Natural killer cell (primary cell): ENCODE measurements at regions not wholly inside any gene's neighbourhood (a gene's known extent, or its start where the extent isn't known, plus 50 kb on each side); places are given as distances from the start of the nearest gene placed in this dataset.

Experiments used
- ATAC-seq, 3 donors: fragments of 150-1000 bp in 2 of 3; fragments of 200-7000 bp in 1 of 3; cut with Tn5 transposase; 1 replicate in 1 of 3; 2 replicates in 2 of 3; pipeline ENCODE4 v1.10.0; 2021; ENCODE audit warnings: mild to moderate bottlenecking in 2 of 3, moderate library complexity in 2 of 3
- DNase-seq, 2 donors: peaks; one replicate each; pipeline versions ENCODE4 v3.0.0 to v3.0.0-alpha.2; 2013 to 2021; ENCODE audit warnings: mixed read lengths in 1 of 2
- H3K27ac ChIP-seq: one replicate; pipeline ENCODE4 v1.5.1; 2013; ENCODE audit warnings: mild to moderate bottlenecking, low read length
- H3K27me3 ChIP-seq: one replicate; pipeline ENCODE4 v1.6.1; 2013; ENCODE audit warnings: low read length; ENCODE audit not compliant: control insufficient read depth, insufficient read depth
- H3K36me3 ChIP-seq: one replicate; pipeline ENCODE4 v1.6.1; 2013; ENCODE audit warnings: low read length; ENCODE audit not compliant: control insufficient read depth, insufficient read depth
- H3K4me1 ChIP-seq: one replicate; pipeline ENCODE4 v1.6.1; 2013; ENCODE audit warnings: low read length; ENCODE audit not compliant: control insufficient read depth, insufficient read depth
- H3K4me3 ChIP-seq: one replicate; pipeline ENCODE4 v1.5.1; 2013; ENCODE audit warnings: low read length
- H3K9me3 ChIP-seq: one replicate; pipeline ENCODE4 v1.6.1; 2013; ENCODE audit warnings: low read length; ENCODE audit not compliant: control insufficient read depth, insufficient read depth
- H3K27ac Mint-ChIP-seq, 2 donors: one replicate each; pipeline ENCODE4 v1.8.0; 2022; ENCODE audit warnings: mild to moderate bottlenecking in 2 of 2, mixed read lengths in 2 of 2, moderate library complexity in 1 of 2
- H3K27me3 Mint-ChIP-seq, 2 donors: one replicate each; pipeline ENCODE4 v1.8.0; 2022; ENCODE audit warnings: low read depth in 2 of 2, mixed read lengths in 2 of 2
- H3K36me3 Mint-ChIP-seq: one replicate; pipeline ENCODE4 v1.8.0; 2022; ENCODE audit warnings: mixed read lengths
- H3K4me1 Mint-ChIP-seq, 2 donors: one replicate each; pipeline ENCODE4 v1.8.0; 2022; ENCODE audit warnings: mixed read lengths in 2 of 2
- H3K4me3 Mint-ChIP-seq: one replicate; pipeline ENCODE4 v1.8.0; 2022; ENCODE audit warnings: mild to moderate bottlenecking, moderate library complexity, mixed read lengths
- H3K9me3 Mint-ChIP-seq, 2 donors: one replicate each; pipeline ENCODE4 v1.8.0; 2022; ENCODE audit warnings: mixed read lengths in 2 of 2
- WGBS: methylation state at CpG from one replicate; pipeline ENCODE4 v1.1.7; 2013; ENCODE audit warnings: missing lambda C conversion rate; ENCODE audit not compliant: insufficient coverage; 5-methylcytosine and 5-hydroxymethylcytosine counted together
- intact Hi-C: fragments of 100-400 bp; cut with micrococcal nuclease; formaldehyde crosslinking; loops from one replicate; pipeline ENCODE4 v1.14.2; 2022
- TF ChIP-seq, protein P1 (sequence below): fragments of 200-600 bp; IDR thresholded peaks from one replicate; pipeline ENCODE4 v1.8.0; 2022; ENCODE audit warnings: antibody characterized with exemption

DNA sequence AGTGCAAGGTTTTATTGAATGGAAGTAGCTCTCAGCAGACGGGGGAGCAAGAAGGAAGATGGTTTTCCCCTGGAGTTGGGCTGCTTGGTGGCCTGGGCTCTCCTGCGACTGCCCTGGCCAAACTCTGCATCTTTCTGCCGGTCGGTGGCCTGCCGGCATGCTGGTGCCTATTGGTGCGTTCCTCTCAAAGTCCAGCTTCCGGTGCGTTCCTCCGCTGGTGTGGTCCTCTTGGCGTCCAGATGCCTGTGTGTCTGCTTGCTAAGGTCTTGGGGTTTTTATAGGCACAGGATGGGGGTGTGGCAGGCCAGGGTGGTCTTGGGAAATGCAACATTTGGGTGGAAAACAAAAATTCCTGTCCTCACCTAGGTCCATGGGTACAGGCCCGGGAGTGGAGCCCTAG is 567.4 kb upstream of the CNTN5 start:
- TF ChIP-seq, protein P1, sequence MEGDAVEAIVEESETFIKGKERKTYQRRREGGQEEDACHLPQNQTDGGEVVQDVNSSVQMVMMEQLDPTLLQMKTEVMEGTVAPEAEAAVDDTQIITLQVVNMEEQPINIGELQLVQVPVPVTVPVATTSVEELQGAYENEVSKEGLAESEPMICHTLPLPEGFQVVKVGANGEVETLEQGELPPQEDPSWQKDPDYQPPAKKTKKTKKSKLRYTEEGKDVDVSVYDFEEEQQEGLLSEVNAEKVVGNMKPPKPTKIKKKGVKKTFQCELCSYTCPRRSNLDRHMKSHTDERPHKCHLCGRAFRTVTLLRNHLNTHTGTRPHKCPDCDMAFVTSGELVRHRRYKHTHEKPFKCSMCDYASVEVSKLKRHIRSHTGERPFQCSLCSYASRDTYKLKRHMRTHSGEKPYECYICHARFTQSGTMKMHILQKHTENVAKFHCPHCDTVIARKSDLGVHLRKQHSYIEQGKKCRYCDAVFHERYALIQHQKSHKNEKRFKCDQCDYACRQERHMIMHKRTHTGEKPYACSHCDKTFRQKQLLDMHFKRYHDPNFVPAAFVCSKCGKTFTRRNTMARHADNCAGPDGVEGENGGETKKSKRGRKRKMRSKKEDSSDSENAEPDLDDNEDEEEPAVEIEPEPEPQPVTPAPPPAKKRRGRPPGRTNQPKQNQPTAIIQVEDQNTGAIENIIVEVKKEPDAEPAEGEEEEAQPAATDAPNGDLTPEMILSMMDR, result no peak
- ATAC-seq, result no peak
- Histone ChIP-seq H3K36me3 (no peaks in the 10 kb centered on the region), H3K9me3 (peaks cover 23% of the 10 kb centered on the region), H3K27me3 (no peaks in the 10 kb centered on the region), H3K27ac (no peak overlapping the region), H3K4me1 (no peaks in the 10 kb centered on the region), H3K4me3 (no peak overlapping the region)
- Mint-ChIP-seq H3K4me3 (no peak overlapping the region), H3K9me3 (peaks cover 10 to 22% of the 10 kb centered on the region in 2 donors), H3K27me3 (no peaks in the 10 kb centered on the region), H3K36me3 (no peaks in the 10 kb centered on the region), H3K27ac (no peak overlapping the region), H3K4me1 (no peaks in the 10 kb centered on the region)
- DNase-seq, result no peak
- intact Hi-C loops, result no loop called here
- 94% methylated on average over 11 of the region's 11 CpGs for WGBS

DNA sequence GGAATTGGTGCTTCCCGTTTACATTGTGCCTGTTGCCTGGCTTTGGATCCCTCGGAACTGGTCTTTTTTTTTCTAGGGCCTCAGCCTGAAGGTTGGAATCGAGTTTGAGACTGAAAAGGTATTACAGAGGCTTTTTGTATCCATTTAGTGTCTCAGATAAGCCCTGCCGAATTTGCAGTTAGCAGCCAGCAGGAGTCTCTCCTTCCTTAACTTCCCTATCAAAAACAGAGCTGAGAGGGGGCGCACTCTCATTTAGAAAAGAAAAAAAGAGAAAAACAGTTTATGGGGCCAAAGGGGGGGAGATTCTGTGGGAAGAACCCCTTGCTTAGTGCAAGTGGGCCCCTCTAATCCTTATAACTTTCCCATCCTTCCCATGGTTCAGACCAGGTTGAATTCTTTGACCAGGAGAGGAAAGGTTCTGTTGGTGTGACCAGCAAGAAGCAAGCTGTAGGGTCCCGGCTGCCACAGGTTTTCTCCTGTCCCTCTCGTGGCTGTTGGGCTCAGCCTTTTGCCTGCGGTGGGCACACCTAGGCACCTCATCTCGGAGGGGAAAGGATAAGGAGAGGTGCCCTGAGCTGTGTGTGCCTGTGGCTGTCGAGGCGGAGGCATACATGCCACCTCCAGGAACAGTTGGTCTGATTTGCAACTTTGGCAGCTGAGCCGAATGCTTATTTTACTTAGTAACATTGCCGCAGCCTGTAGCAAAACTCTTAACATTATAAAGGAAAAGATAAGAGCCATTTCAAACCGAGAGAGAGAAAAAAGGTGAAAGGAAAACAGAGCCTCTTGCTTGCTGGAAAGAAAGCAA is 565.0 kb upstream of the CNTN5 start:
- intact Hi-C loops, result no loop called here
- no peak overlapping the region for H3K4me3 Mint-ChIP-seq
- H3K4me3 ChIP-seq, result no peak overlapping the region
- no peaks in the 10 kb centered on the region for H3K4me1 Mint-ChIP-seq
- no peak overlapping the region for H3K27ac Mint-ChIP-seq
- H3K27ac ChIP-seq, result no peak overlapping the region
- TF ChIP-seq, protein P1, result no peak
- H3K9me3 ChIP-seq, result peaks cover 23% of the 10 kb centered on the region
- no peaks in the 10 kb centered on the region for H3K27me3 ChIP-seq
- no peaks in the 10 kb centered on the region for H3K4me1 ChIP-seq
- no peaks in the 10 kb centered on the region for H3K36me3 ChIP-seq
- H3K9me3 Mint-ChIP-seq, result peaks cover 11 to 30% of the 10 kb centered on the region in 2 donors
- peaks cover 5% of the 10 kb centered on the region for H3K36me3 Mint-ChIP-seq
- DNase-seq (no peak), ATAC-seq (no peak)
- WGBS, result 74% methylated on average over 12 of the region's 14 CpGs
- no peaks in the 10 kb centered on the region for H3K27me3 Mint-ChIP-seq

DNA sequence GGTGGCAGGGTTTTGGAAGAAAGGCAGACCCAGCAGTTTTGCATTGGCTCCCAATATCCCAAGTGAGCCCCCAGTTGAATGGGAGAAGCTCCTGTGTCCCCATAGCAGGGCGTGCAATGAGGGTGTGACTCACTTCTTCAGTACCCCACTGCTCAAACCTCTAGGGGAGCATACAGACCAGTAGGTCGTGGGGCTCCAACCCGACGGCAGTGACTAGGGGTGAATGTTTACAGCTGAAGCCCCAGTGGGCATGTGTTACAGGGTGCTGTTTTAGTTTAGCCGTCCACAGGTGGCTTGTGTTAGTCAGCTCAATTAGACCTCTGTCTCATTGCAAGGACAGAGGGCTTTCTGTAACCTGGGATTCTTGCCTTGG is 564.5 kb upstream of the CNTN5 start:
- no peak overlapping the region for H3K27ac ChIP-seq
- H3K36me3 Mint-ChIP-seq, result peaks cover 5% of the 10 kb centered on the region
- WGBS, result 91% methylated on average over 5 of the region's 5 CpGs
- no peak overlapping the region for H3K4me3 Mint-ChIP-seq
- intact Hi-C loops, result no loop called here
- H3K4me3 ChIP-seq, result no peak overlapping the region
- H3K4me1 Mint-ChIP-seq, result no peaks in the 10 kb centered on the region
- no peak for DNase-seq
- ATAC-seq, result no peak
- no peaks in the 10 kb centered on the region for H3K27me3 ChIP-seq
- H3K4me1 ChIP-seq, result no peaks in the 10 kb centered on the region
- no peak overlapping the region for H3K27ac Mint-ChIP-seq
- no peaks in the 10 kb centered on the region for H3K36me3 ChIP-seq
- no peaks in the 10 kb centered on the region for H3K27me3 Mint-ChIP-seq
- peaks cover 23% of the 10 kb centered on the region for H3K9me3 ChIP-seq
- TF ChIP-seq, protein P1, result no peak
- H3K9me3 Mint-ChIP-seq, result peaks cover 14 to 30% of the 10 kb centered on the region in 2 donors

DNA sequence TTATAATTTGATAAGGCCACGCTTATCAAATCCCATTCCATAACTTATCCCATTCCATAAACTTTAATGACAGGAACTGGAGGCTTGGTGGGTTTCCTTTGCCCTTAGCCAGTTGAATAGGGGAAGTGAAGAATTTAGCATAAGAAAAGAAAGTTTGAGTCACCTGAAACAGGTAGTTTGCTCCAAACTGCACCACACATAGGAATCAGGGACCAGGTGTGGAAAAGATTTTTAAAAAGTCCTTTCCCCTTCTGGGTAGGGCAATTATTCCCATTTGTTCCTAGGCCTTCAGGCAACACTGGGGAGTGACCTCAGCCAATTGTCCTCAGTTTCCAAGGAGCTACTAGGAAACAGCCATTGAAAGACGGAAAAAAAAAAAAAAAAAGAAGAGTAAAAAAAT is 525.7 kb upstream of the CNTN5 start:
- no peaks in the 10 kb centered on the region for H3K36me3 Mint-ChIP-seq
- 80% methylated on average over 2 of the region's 2 CpGs for WGBS

More for the DNA sequence above, 525.7 kb upstream of the CNTN5 start:
- Histone ChIP-seq H3K9me3 (no peaks in the 10 kb centered on the region), H3K4me3 (no peak overlapping the region), H3K36me3 (no peaks in the 10 kb centered on the region), H3K27me3 (no peaks in the 10 kb centered on the region), H3K27ac (no peak overlapping the region), H3K4me1 (no peaks in the 10 kb centered on the region)
- no peak for ATAC-seq
- no peaks in the 10 kb centered on the region for H3K27me3 Mint-ChIP-seq
- H3K27ac Mint-ChIP-seq, result no peak overlapping the region
- no peaks in the 10 kb centered on the region for H3K4me1 Mint-ChIP-seq
- DNase-seq, result no peak
- intact Hi-C loops, result no loop called here
- TF ChIP-seq, protein P1, result no peak
- no peak overlapping the region for H3K4me3 Mint-ChIP-seq
- H3K9me3 Mint-ChIP-seq, result peaks cover 7 to 20% of the 10 kb centered on the region in 2 donors
